ENCODE measurements at regions not wholly inside any gene's neighbourhood (a gene's known extent, or its start where the extent isn't known, plus 50 kb on each side); places are given as distances from the start of the nearest gene placed in this dataset.

- Histone ChIP-seq H3K9me3 (ENCODE audit: low read length) (no peaks in the 10 kb centered on the region), H3K9ac (ENCODE audit: low read length) (no peak overlapping the region), H3K4me2 (ENCODE audit: low read length) (no peak overlapping the region), H3K36me3 (ENCODE audit: insufficient read depth, low read length) (no peaks in the 10 kb centered on the region), H3K9me2 (ENCODE audit: insufficient read depth, low read length) (no peaks in the 10 kb centered on the region), H3K27ac (ENCODE audit: low read length) (no peak overlapping the region), H4K20me1 (ENCODE audit: insufficient read depth) (no peaks in the 10 kb centered on the region), H2AFZ (ENCODE audit: low read depth, low read length) (no peak overlapping the region), H3F3A (ENCODE audit: insufficient read depth, low read length, poor library complexity, severe bottlenecking) (no peaks in the 10 kb centered on the region), H3K4me3 (ENCODE audit: low read length) (no peak overlapping the region), H3K27me3 (ENCODE audit: insufficient read depth, low read depth, low read length) (no peaks in the 10 kb centered on the region), H3K79me2 (replicated peaks; ENCODE audit: insufficient read depth, low read length) (no peaks in the 10 kb centered on the region)
- no peak for TF ChIP-seq POLR2AphosphoS5 (IDR thresholded peaks at IDR 0.05)
- TF ChIP-seq MXI1 (conservative IDR thresholded peaks at IDR 0.05; ENCODE audit: poor library complexity, severe bottlenecking) = no peak
- no peak for TF ChIP-seq EZH2 (IDR thresholded peaks at IDR 0.05; ENCODE audit: borderline replicate concordance, insufficient read depth, low read length, poor library complexity, severe bottlenecking)
- no peak for TF ChIP-seq TAF1 (IDR thresholded peaks at IDR 0.05; ENCODE audit: low read depth)
- TF ChIP-seq CTCF (IDR thresholded peaks at IDR 0.05; ENCODE audit: poor library complexity, severe bottlenecking) = no peak
- TF ChIP-seq EP300 (conservative IDR thresholded peaks at IDR 0.05; ENCODE audit: poor library complexity, severe bottlenecking) = no peak
- TF ChIP-seq, protein P1, sequence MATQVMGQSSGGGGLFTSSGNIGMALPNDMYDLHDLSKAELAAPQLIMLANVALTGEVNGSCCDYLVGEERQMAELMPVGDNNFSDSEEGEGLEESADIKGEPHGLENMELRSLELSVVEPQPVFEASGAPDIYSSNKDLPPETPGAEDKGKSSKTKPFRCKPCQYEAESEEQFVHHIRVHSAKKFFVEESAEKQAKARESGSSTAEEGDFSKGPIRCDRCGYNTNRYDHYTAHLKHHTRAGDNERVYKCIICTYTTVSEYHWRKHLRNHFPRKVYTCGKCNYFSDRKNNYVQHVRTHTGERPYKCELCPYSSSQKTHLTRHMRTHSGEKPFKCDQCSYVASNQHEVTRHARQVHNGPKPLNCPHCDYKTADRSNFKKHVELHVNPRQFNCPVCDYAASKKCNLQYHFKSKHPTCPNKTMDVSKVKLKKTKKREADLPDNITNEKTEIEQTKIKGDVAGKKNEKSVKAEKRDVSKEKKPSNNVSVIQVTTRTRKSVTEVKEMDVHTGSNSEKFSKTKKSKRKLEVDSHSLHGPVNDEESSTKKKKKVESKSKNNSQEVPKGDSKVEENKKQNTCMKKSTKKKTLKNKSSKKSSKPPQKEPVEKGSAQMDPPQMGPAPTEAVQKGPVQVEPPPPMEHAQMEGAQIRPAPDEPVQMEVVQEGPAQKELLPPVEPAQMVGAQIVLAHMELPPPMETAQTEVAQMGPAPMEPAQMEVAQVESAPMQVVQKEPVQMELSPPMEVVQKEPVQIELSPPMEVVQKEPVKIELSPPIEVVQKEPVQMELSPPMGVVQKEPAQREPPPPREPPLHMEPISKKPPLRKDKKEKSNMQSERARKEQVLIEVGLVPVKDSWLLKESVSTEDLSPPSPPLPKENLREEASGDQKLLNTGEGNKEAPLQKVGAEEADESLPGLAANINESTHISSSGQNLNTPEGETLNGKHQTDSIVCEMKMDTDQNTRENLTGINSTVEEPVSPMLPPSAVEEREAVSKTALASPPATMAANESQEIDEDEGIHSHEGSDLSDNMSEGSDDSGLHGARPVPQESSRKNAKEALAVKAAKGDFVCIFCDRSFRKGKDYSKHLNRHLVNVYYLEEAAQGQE (IDR thresholded peaks at IDR 0.05; ENCODE audit: borderline replicate concordance) = no peak
Observed at GRCh38 chr5:56307714-56308333, 74.7 kb upstream of the ANKRD55 start.

DNA sequence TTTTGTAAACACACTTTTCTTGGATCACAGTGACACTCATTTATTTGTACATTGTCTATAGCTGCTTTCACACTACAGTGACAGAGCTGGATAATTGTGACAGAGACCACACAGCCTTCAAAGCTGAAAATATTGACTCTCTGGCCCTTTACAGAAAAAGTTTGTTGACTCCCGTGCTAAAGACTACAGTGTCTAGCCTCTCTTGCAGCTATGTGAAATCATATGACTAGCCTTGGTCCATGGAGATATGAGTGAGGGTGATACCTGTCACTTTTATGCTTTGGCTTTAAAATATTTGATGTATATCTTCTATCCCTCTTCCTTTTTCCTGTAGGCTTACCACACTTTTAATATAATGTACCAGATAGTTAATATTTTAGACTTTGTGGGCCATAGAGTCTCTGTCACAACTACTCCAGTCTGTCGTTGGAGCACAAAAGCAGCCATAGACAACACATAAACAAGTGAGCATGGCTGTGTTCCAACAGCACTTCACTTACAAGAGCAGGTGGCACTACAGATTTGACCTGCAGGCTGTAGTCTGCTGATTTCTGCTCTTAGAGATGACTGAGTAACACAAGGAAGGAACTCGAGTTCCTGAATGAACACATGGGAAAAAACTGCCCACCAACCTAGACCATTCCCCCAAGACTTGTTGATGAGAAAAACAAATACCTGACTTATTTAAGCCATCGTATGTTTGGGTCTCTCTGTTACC is 73.5 kb upstream of the ANKRD55 start:
- H3K9me3 ChIP-seq (ENCODE audit: low read length) = no peaks in the 10 kb centered on the region
- H2AFZ ChIP-seq (ENCODE audit: low read depth, low read length) = no peak overlapping the region
- H3K36me3 ChIP-seq (ENCODE audit: insufficient read depth, low read length) = no peaks in the 10 kb centered on the region
- TF ChIP-seq MXI1 (conservative IDR thresholded peaks at IDR 0.05; ENCODE audit: poor library complexity, severe bottlenecking) (no peak), EP300 (conservative IDR thresholded peaks at IDR 0.05; ENCODE audit: poor library complexity, severe bottlenecking) (no peak), EZH2 (IDR thresholded peaks at IDR 0.05; ENCODE audit: borderline replicate concordance, insufficient read depth, low read length, poor library complexity, severe bottlenecking) (no peak), SMC3 (conservative IDR thresholded peaks at IDR 0.05; ENCODE audit: poor library complexity) (no peak), POLR2AphosphoS5 (IDR thresholded peaks at IDR 0.05) (no peak), CTCF (IDR thresholded peaks at IDR 0.05; ENCODE audit: poor library complexity, severe bottlenecking) (no peak), RAD21 (conservative IDR thresholded peaks at IDR 0.05) (no peak), TAF1 (IDR thresholded peaks at IDR 0.05; ENCODE audit: low read depth) (no peak)
- TF ChIP-seq, protein P1 (IDR thresholded peaks at IDR 0.05; ENCODE audit: borderline replicate concordance) = no peak
- H3K4me2 ChIP-seq (ENCODE audit: low read length) = no peak overlapping the region
- no peak overlapping the region for H3K4me3 ChIP-seq (ENCODE audit: low read length)
- H4K20me1 ChIP-seq (ENCODE audit: insufficient read depth) = no peaks in the 10 kb centered on the region
- H3F3A ChIP-seq (ENCODE audit: insufficient read depth, low read length, poor library complexity, severe bottlenecking) = no peaks in the 10 kb centered on the region
- no peaks in the 10 kb centered on the region for H3K9me2 ChIP-seq (ENCODE audit: insufficient read depth, low read length)
- no peaks in the 10 kb centered on the region for H3K79me2 ChIP-seq (replicated peaks; ENCODE audit: insufficient read depth, low read length)
- H3K27me3 ChIP-seq (ENCODE audit: insufficient read depth, low read depth, low read length) = no peaks in the 10 kb centered on the region
- no peak overlapping the region for H3K9ac ChIP-seq (ENCODE audit: low read length)
- H3K27ac ChIP-seq (ENCODE audit: low read length) = no peak overlapping the region
